Mucosa of rectum (tissue), 2 donors: ENCODE measurements at regions not wholly inside any gene's neighbourhood (a gene's known extent, or its start where the extent isn't known, plus 50 kb on each side); places are given as distances from the start of the nearest gene placed in this dataset.
A peak's percentile ranks its signal among the peaks of the same experiment; 100 is the strongest.

Experiments used
- H3K27ac ChIP-seq, 2 donors: one replicate each; pipeline ENCODE4 v1.7.0; 2013; ENCODE audit warnings: inconsistent platforms in 2 of 2, low read depth in 2 of 2, low read length in 2 of 2
- H3K27me3 ChIP-seq, 2 donors: one replicate each; pipeline ENCODE4 v1.7.0; 2013; ENCODE audit warnings: low read length in 2 of 2; ENCODE audit not compliant: control insufficient read depth in 2 of 2, insufficient read depth in 2 of 2
- H3K36me3 ChIP-seq, 2 donors: one replicate each; pipeline ENCODE4 v1.7.0; 2013; ENCODE audit warnings: low read length in 2 of 2; ENCODE audit not compliant: control insufficient read depth in 2 of 2, insufficient read depth in 2 of 2
- H3K4me1 ChIP-seq, 2 donors: one replicate each; pipeline ENCODE4 v1.7.0; 2013; ENCODE audit warnings: low read length in 2 of 2, mild to moderate bottlenecking in 1 of 2; ENCODE audit not compliant: control insufficient read depth in 2 of 2, insufficient read depth in 2 of 2
- H3K4me3 ChIP-seq, 2 donors: one replicate each; pipeline ENCODE4 v1.7.0; 2013; ENCODE audit warnings: low read length in 2 of 2
- H3K9ac ChIP-seq, 2 donors: one replicate each; pipeline ENCODE4 v1.7.0; 2013; ENCODE audit warnings: low read length in 2 of 2, low read depth in 1 of 2, mild to moderate bottlenecking in 1 of 2
- H3K9me3 ChIP-seq, 2 donors: one replicate each; pipeline ENCODE4 v1.7.0; 2013; ENCODE audit warnings: low read length in 2 of 2; ENCODE audit not compliant: control insufficient read depth in 2 of 2
- donor health status: healthy.
- donor health status: Normal muscosa, but diverticular disease.

DNA sequence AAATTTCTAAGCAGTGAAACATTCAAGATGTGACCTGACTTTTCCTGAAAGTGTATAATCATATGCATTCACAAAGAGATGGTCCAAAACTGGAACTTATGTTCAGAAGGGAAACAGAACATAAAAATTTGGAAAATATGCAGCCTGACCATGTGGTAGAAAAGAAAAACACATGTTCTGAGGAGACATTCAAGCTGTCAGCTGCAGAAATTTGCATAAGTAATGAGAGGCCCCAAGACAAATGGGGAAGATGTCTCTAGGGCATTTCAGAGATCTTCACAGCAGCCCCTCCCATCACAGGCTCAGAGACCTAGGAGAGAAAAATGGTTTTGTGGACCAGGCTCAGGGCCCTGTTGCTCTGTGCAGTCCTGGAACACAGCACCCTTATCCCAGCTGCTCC is 123.8 kb downstream of the RPIA start:
- H3K4me3 ChIP-seq, result no peak overlapping the region

DNA sequence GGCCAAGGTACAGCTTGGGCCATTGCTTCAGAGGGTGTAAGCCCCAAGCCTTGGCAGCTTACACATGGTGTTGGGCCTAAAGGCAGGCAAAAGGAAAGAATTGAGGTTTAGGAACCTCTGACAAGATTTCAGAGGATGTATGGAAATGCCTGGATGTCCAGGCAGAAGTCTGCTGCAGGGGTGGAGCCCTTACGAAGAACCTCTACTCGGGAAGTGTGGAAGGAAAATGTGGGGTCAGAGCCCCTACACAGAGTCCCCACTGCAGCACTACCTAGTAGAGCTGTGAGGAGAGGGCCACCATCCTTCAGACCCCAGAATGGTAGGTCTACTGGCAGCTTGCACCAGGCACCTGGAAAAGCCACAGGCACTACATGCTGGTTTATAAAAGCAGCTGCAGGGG is 124.2 kb downstream of the RPIA start:
- H3K4me1 ChIP-seq, result no peaks in the 10 kb centered on the region
- no peak overlapping the region for H3K9ac ChIP-seq
- H3K27ac ChIP-seq, result no peak overlapping the region
- H3K36me3 ChIP-seq, result no peaks in the 10 kb centered on the region
- H3K4me3 ChIP-seq, result no peak overlapping the region
- H3K27me3 ChIP-seq, result no peaks in the 10 kb centered on the region
- H3K9me3 ChIP-seq, result no peaks in the 10 kb centered on the region

More for the DNA sequence above, 123.8 kb downstream of the RPIA start:
- Histone ChIP-seq H3K36me3 (no peaks in the 10 kb centered on the region), H3K4me1 (no peaks in the 10 kb centered on the region), H3K27me3 (no peaks in the 10 kb centered on the region), H3K9me3 (no peaks in the 10 kb centered on the region), H3K27ac (no peak overlapping the region), H3K9ac (no peak overlapping the region)

DNA sequence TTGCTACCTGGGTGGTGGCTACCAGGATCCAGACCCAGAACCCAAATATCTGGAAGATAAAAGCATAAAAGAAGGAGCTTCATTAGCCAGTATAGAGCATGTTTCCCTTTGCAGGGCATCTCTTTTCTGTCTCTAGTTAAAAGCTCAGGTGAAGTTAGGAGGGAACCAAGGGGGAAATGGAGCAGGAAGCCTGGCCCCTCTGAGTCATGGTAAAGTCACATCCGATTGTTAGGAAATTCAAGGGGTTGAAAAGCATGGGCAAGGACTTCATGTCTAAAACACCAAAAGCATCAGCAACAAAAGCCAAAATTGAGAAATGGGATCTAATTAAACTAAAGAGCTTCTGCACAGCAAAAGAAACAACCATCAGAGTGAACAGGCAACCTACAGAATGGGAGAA is 126.9 kb downstream of the RPIA start:
- H3K4me1 ChIP-seq, result no peaks in the 10 kb centered on the region
- H3K27ac ChIP-seq, result no peak overlapping the region
- no peak overlapping the region for H3K9ac ChIP-seq
- no peaks in the 10 kb centered on the region for H3K36me3 ChIP-seq
- H3K27me3 ChIP-seq, result no peaks in the 10 kb centered on the region
- H3K4me3 ChIP-seq, result no peak overlapping the region
- H3K9me3 ChIP-seq, result no peaks in the 10 kb centered on the region

DNA sequence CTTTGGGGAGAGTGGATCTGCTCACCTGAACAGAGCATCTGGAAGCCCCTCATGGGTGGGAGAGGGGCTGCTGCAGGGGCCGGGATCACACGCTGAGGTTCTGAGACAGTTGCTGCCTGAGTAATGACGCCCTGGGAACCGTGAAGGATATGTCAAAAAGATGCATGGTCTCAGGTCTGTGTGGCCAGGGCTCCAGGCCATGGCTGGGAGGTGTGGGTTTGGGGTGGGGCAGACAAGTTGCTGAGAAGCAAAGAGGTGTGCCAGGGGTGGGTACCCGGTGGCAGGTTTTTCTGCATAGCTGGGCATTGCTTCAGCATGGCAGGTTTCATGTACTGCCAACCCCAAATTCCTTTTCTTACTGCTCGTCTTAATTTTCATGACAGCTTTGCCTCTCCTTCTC is 133.5 kb downstream of the RPIA start:
- Histone ChIP-seq H3K4me1 (no peaks in the 10 kb centered on the region), H3K4me3 (no peak overlapping the region), H3K27ac (no peak overlapping the region)

DNA sequence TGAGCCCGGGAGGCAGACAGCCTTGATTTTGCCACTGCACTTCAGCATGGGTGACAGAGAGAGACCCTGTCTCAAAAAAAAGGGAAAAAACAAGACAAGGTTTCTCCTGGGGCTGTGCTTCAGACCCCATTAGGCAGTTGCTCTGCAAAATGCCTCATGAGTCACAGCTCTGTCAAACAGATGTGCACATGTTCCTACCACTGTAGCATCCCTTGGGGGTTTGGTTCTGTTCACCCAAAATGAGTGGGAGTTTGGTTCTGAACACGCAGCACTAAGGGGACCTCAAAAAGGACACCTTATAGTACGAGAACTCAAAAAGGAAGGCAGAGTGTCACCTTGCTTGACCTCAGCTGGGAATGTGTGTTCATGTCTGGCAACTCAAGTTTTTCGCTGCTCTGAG is 134.9 kb downstream of the RPIA start:
- Histone ChIP-seq H3K27me3 (no peaks in the 10 kb centered on the region), H3K27ac (no peak overlapping the region), H3K9ac (no peak overlapping the region), H3K36me3 (no peaks in the 10 kb centered on the region), H3K9me3 (no peaks in the 10 kb centered on the region), H3K4me3 (no peak overlapping the region), H3K4me1 (no peaks in the 10 kb centered on the region)

More for the DNA sequence above, 133.5 kb downstream of the RPIA start:
- Histone ChIP-seq H3K9ac (no peak overlapping the region), H3K27me3 (no peaks in the 10 kb centered on the region), H3K36me3 (no peaks in the 10 kb centered on the region), H3K9me3 (no peaks in the 10 kb centered on the region)

DNA sequence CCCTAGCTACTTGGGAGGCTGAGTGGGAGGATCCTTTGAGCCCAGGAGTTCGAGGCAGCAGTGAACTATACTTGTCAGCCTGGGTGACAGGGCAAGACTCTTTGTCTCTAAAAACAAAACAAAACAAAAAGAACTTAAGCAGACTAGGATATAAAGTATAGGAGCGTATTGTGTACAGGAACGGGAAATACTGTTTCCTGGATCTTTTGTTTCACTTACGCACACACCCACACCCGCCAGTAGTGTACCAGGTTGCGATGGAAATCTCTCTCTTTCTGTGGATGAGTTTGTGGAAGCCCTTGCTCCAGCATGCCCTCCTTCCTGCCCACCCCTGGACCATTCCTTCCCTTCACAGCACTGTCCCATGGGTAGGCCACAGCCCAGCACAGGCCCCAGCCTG is 136.3 kb downstream of the RPIA start:
- Histone ChIP-seq H3K27ac (no peak overlapping the region), H3K4me3 (no peak overlapping the region), H3K27me3 (no peaks in the 10 kb centered on the region), H3K9me3 (no peaks in the 10 kb centered on the region), H3K4me1 (no peaks in the 10 kb centered on the region), H3K36me3 (no peaks in the 10 kb centered on the region), H3K9ac (no peak overlapping the region)

DNA sequence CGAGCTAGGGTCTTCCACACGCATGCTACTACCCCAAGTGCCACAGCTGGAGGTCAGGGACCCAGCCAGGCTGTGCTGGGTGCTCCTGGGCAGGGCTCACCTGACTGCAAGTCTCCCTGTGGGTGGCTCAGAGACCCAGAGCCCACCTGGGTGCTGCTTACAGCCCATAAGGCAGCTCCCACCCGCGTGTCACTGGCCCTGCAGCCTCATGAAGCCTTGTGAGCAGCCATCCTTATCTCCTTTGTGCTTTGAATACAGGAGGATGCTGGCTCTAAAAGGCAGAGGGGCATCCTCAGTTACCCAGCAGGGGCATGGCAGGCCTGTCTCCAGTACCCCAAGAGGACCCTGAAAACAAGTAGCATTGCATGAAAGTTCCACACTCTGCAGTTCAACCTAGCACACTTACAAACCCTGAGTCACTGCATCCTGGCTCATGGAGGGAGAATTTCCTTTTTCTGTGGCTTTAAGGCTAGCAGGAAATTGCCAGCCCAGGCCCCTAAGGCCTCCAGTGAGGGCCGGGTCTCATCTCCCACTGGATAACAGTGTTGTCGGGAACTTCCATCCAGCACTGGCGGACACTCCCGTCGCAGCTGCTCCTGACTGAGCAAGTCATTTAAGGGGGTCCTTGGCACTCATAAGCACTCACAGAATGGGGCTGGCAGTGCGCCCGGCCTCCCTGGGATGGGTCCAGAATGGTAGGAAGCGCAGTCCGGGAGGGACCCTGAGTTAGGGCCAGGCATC is 137.1 kb downstream of the RPIA start:
- H3K27ac ChIP-seq, result peak overlapping the region in 1 of 2 donors; percentile 16
- no peak overlapping the region for H3K4me3 ChIP-seq
- H3K9me3 ChIP-seq, result no peaks in the 10 kb centered on the region
- H3K9ac ChIP-seq, result no peak overlapping the region
- no peaks in the 10 kb centered on the region for H3K27me3 ChIP-seq
- no peaks in the 10 kb centered on the region for H3K4me1 ChIP-seq
- no peaks in the 10 kb centered on the region for H3K36me3 ChIP-seq

DNA sequence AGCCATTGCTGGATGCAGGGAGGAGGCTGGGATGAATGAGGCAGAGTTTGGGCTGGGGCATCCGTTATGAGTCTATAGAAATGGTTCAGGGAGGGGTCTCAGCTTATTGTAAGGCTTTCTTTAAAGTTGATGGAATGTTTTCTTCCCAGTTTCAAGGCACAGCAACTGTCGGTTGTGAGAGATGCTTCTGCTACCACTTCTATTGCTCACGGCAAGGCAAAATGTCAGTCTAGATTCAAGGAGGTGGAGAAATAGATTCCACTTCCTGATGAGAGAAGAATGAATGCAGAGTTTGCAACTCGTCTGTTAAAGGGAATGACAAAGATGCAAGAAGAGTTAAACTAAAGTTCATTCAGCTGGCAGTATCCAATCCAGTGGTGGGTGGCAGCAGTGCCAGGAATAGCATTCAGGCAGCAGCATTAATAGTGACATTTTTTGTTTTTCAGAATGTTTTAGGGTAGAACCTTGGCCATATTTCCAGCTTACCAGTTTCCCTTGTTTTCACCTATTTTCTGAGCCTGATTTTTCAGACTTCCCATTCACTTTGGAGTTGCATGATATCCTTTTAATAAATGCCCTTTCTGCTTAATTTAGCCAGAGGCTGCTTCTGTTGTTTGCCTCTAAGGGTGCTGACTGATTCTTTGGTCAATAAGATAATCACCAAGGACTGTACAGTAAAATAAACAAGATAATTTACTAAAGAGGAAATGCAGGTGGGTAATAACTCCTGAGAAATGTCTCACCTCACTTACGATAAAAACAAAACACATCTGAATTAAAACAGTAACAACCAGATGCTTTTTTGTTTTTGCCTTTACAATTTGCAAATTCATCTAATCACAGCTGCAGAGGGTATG is 138.4 kb downstream of the RPIA start:
- no peak overlapping the region for H3K4me3 ChIP-seq
- no peaks in the 10 kb centered on the region for H3K9me3 ChIP-seq
- H3K36me3 ChIP-seq, result no peaks in the 10 kb centered on the region
- peak overlapping the region in 1 of 2 donors; percentile 11 for H3K27ac ChIP-seq
- no peak overlapping the region for H3K9ac ChIP-seq
- no peaks in the 10 kb centered on the region for H3K4me1 ChIP-seq
- no peaks in the 10 kb centered on the region for H3K27me3 ChIP-seq

DNA sequence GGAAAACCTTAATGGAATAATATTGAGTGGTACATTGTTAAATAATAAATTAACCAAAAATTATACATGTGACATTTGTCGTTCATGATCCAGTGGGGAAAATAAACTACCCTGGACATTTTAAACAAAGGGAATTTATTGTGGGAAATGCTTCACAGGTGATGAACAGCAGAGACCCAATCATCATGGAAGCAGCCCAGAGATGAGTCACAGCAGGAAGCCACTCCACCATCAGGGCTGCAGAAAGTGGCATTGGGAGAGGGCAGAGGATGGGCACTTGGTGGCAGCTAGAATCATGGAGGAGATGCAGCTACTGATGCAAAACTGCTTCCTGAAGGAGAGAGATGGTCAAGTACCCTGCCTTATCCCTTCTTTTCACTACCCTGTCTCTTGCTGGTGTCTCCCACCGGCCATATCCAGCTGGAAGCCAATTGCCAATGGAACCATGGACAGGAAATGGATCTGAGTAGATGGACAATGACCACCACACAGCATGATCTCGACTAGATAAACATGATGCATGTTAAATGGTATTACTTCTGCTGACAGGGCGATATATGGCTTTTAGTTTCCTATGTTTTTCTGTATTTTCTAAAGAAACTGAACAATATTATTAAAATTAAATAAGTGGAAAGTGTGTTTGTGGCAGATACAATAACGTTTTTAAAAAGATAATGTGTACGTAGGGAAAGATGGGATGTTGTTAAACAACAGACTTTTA is 139.8 kb downstream of the RPIA start:
- Histone ChIP-seq H3K4me3 (no peak overlapping the region), H3K9me3 (no peaks in the 10 kb centered on the region), H3K27ac (no peak overlapping the region), H3K36me3 (no peaks in the 10 kb centered on the region), H3K4me1 (no peaks in the 10 kb centered on the region), H3K9ac (no peak overlapping the region), H3K27me3 (no peaks in the 10 kb centered on the region)

DNA sequence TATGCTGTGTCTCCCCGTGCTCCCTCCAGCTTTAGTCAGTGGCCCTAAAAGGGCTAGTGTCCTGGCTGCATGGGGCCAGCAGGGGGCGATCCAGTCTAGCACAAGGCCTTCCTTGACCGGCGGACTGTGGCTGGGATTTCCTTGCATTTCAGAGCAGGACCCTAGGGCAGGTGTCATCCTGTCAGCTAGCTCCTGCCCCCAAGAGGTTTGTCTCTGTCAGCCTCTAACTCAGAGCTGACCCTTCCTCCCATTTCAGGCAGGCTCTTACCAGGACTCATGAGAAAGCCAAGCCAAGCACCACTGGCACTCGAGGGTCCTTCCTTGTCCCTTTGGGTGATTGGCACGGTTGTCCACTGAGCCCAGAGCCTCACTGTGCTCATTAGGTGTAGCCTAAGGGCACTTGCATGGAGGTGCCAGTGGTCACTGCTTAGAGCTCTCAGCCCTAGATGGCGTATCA is 140.3 kb downstream of the RPIA start:
- Histone ChIP-seq H3K9ac (no peak overlapping the region), H3K9me3 (no peaks in the 10 kb centered on the region), H3K27ac (peak overlapping the region in 1 of 2 donors; percentile 52), H3K36me3 (no peaks in the 10 kb centered on the region), H3K27me3 (no peaks in the 10 kb centered on the region), H3K4me1 (no peaks in the 10 kb centered on the region), H3K4me3 (no peak overlapping the region)
